Neuronal stem cell (in vitro differentiated cells): ENCODE measurements at regions not wholly inside any gene's neighbourhood (a gene's known extent, or its start where the extent isn't known, plus 50 kb on each side); places are given as distances from the start of the nearest gene placed in this dataset.

ENCODE experiments used
- DNase-seq: peaks from one replicate; pipeline ENCODE4 v3.0.0-alpha.2; 2013; ENCODE audit warnings: low spot score
- H2AFZ ChIP-seq: one replicate; pipeline ENCODE4 v1.6.1; 2013; ENCODE audit warnings: mild to moderate bottlenecking, low read length, inconsistent platforms
- H2AK5ac ChIP-seq: 2 replicates; pipeline ENCODE4 v1.6.1; 2013; ENCODE audit warnings: low read depth, mild to moderate bottlenecking, inconsistent platforms, low read length, moderate library complexity, mixed read lengths
- H2BK120ac ChIP-seq: 2 replicates; pipeline ENCODE4 v1.6.1; 2013; ENCODE audit warnings: low read depth, mild to moderate bottlenecking, inconsistent platforms, low read length, moderate library complexity, mixed read lengths
- H2BK12ac ChIP-seq: one replicate; pipeline ENCODE4 v1.6.1; 2013; ENCODE audit warnings: low read length, inconsistent platforms
- H2BK15ac ChIP-seq: 2 replicates; pipeline ENCODE4 v1.6.1; 2013; ENCODE audit warnings: mild to moderate bottlenecking, low read length, inconsistent platforms, mixed read lengths
- H2BK5ac ChIP-seq: one replicate; pipeline ENCODE4 v1.6.1; 2013; ENCODE audit warnings: inconsistent platforms, mild to moderate bottlenecking, low read length, moderate library complexity
- H3K14ac ChIP-seq: one replicate; pipeline ENCODE4 v1.6.1; 2013; ENCODE audit warnings: low read length, inconsistent platforms
- H3K18ac ChIP-seq: 2 replicates; pipeline ENCODE4 v1.6.1; 2013; ENCODE audit warnings: low read length, inconsistent platforms
- H3K23ac ChIP-seq: 2 replicates; pipeline ENCODE4 v1.6.1; 2013; ENCODE audit warnings: low read depth, mild to moderate bottlenecking, mixed read lengths, low read length, inconsistent platforms; ENCODE audit not compliant: poor library complexity
- H3K27ac ChIP-seq: replicated peaks from 3 replicates; pipeline ENCODE4 v1.5.1; 2013; ENCODE audit warnings: low read length, inconsistent platforms
- H3K27me3 ChIP-seq, 3 experiments: 2 replicates each; pipeline ENCODE4 v1.6.1; 2013; ENCODE audit warnings: low read length in 3 of 3, mild to moderate bottlenecking in 2 of 3, inconsistent platforms in 1 of 3, low read depth in 1 of 3, mixed read lengths in 1 of 3, moderate library complexity in 1 of 3; ENCODE audit not compliant: control insufficient read depth in 3 of 3, insufficient read depth in 3 of 3
- H3K36me3 ChIP-seq, 2 donors: replicated peaks in 1 of 2; 2 replicates each; pipeline ENCODE4 v1.6.1; 2013; ENCODE audit warnings: low read length in 2 of 2; ENCODE audit not compliant: control insufficient read depth in 2 of 2, insufficient read depth in 2 of 2
- H3K4ac ChIP-seq: 2 replicates; pipeline ENCODE4 v1.6.1; 2013; ENCODE audit warnings: inconsistent platforms, mild to moderate bottlenecking, low read length, moderate library complexity
- H3K4me1 ChIP-seq, 2 donors: 1 replicate in 1 of 2; 2 replicates in 1 of 2; pipeline ENCODE4 v1.6.1; 2013; ENCODE audit warnings: low read length in 2 of 2, low read depth in 1 of 2; ENCODE audit not compliant: control insufficient read depth in 2 of 2, insufficient read depth in 1 of 2
- H3K4me2 ChIP-seq: one replicate; pipeline ENCODE4 v1.6.1; 2013; ENCODE audit warnings: mild to moderate bottlenecking, low read length, inconsistent platforms; ENCODE audit not compliant: insufficient read depth, poor library complexity, severe bottlenecking
- H3K4me3 ChIP-seq, 2 donors: 2 replicates each; pipeline ENCODE4 v1.5.1; 2013; ENCODE audit warnings: low read length in 2 of 2, mild to moderate bottlenecking in 2 of 2, inconsistent platforms in 1 of 2, moderate library complexity in 1 of 2
- H3K79me1 ChIP-seq: one replicate; pipeline ENCODE4 v1.6.1; 2013; ENCODE audit warnings: low read depth, mild to moderate bottlenecking, inconsistent platforms, low read length, moderate library complexity
- H3K9ac ChIP-seq: one replicate; pipeline ENCODE4 v1.6.1; 2013; ENCODE audit warnings: mild to moderate bottlenecking, low read depth, low read length, inconsistent platforms; ENCODE audit not compliant: poor library complexity
- H3K9me3 ChIP-seq, 2 donors: replicated peaks in 1 of 2; 2 replicates each; pipeline versions ENCODE3 to v1.6.1; 2013; ENCODE audit warnings: low read length in 2 of 2, mild to moderate bottlenecking in 2 of 2, inconsistent platforms in 1 of 2, low read depth in 1 of 2, mixed read lengths in 1 of 2, moderate library complexity in 1 of 2; ENCODE audit not compliant: control insufficient read depth in 2 of 2, insufficient read depth in 1 of 2
- H4K8ac ChIP-seq: one replicate; pipeline ENCODE4 v1.6.1; 2013; ENCODE audit warnings: low read depth, mild to moderate bottlenecking, inconsistent platforms, low read length, moderate library complexity
- H4K91ac ChIP-seq: one replicate; pipeline ENCODE4 v1.6.1; 2013; ENCODE audit warnings: low read length, low read depth, mild to moderate bottlenecking, inconsistent platforms; ENCODE audit not compliant: poor library complexity
- WGBS, 2 donors: extraction: QIAGEN DNeasy Blood & Tissue Kit; methylation state at CpG; one replicate each; pipeline ENCODE4 v1.1.7; 2013; ENCODE audit warnings: missing lambda C conversion rate in 2 of 2, mixed read lengths in 1 of 2; ENCODE audit not compliant: insufficient read length in 2 of 2, insufficient replicate concordance in 1 of 2; ENCODE audit errors: extremely low coverage in 2 of 2; 5-methylcytosine and 5-hydroxymethylcytosine counted together

DNA sequence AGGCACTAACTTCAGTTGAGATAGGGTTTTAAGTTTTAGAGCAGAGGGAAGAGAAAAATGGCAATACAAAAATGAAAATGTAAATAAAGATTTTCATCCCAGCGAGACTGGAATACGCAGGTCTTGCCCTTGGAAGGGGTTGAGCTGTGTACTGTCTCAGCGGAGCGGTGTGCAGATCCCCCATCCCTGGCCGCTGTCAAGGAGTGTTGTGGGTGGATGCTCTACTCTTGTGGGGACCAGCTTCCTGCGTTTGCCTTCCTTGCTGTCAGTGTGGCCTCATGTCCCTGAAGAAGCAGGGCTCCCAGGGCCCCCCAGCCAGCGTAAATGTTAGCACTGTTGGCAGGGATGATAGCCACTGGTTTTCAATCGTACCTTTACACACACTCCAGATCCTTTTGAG, 249.7 kb upstream of the PITRM1 start:
- Histone ChIP-seq H3K4me1 (peaks cover 0 to 2% of the 10 kb centered on the region in 2 donors), H3K36me3 (no peaks in the 10 kb centered on the region), H4K8ac (no peak overlapping the region), H2AK5ac (no peak overlapping the region), H2BK15ac (no peak overlapping the region), H2BK120ac (no peak overlapping the region), H3K27ac (no peak overlapping the region), H3K4ac (no peak overlapping the region), H3K4me2 (no peak overlapping the region), H3K23ac (no peak overlapping the region), H3K79me1 (no peaks in the 10 kb centered on the region), H4K91ac (no peak overlapping the region), H2AFZ (no peak overlapping the region), H2BK5ac (no peak overlapping the region), H3K4me3 (no peak overlapping the region), H3K9me3 (no peaks in the 10 kb centered on the region), H3K9ac (no peak overlapping the region), H3K18ac (no peak overlapping the region), H3K14ac (no peak overlapping the region), H2BK12ac (no peak overlapping the region), H3K27me3 (no peaks in the 10 kb centered on the region)
- WGBS, 2 donors: no CpG with 5 or more reads among the region's 8 CpGs
- no peak for DNase-seq

DNA sequence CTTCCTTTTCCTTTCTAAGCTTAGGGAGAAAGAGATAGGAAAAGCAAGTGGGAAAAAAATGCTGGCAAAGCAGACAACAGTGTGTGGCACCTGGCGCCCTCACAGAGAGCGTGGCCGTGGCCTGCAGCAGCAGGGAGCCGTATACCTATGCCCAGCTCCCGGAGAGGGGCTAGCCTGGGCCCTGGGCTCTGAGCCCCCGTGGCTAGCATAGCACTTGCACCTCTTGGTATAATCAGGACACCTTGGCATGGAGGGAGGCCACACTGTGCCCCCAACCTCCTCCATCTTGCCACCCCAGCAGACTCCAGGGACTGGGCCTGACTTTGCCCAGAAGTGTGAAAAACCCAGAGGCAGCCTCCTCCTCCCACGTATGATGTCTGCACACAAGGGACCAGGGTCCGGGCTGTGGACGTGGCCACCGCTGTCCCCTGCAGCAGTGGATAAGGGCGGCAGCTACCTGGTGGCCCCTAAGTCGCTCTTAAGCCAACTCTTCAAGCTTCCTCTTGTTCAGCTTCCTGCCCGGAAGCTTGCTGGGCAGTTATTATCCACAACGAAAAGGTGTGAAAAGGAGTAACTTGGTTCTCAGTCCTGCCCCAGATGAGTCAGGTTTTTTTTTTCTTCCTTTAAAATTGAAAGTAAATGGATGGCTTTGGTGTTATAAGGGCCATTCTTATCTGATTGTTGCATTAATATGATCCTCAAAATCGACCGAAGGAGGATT, 249.1 kb upstream of the PITRM1 start:
- H2BK120ac ChIP-seq: no peak overlapping the region
- H3K9me3 ChIP-seq: no peaks in the 10 kb centered on the region
- H3K4me2 ChIP-seq: no peak overlapping the region
- H3K36me3 ChIP-seq: no peaks in the 10 kb centered on the region
- H3K79me1 ChIP-seq: no peaks in the 10 kb centered on the region
- no peak overlapping the region for H2AFZ ChIP-seq
- H3K27ac ChIP-seq: no peak overlapping the region
- no peak overlapping the region for H3K4me3 ChIP-seq
- no peak overlapping the region for H2AK5ac ChIP-seq
- no peak overlapping the region for H3K4ac ChIP-seq
- no peak for DNase-seq
- H2BK5ac ChIP-seq: no peak overlapping the region
- H4K8ac ChIP-seq: no peak overlapping the region
- no peak overlapping the region for H3K23ac ChIP-seq
- H3K9ac ChIP-seq: no peak overlapping the region
- H2BK12ac ChIP-seq: no peak overlapping the region
- no peak overlapping the region for H4K91ac ChIP-seq
- peaks cover 0 to 2% of the 10 kb centered on the region in 2 donors for H3K4me1 ChIP-seq
- no peak overlapping the region for H2BK15ac ChIP-seq
- no CpG with 5 or more reads among the region's 16 CpGs for WGBS, 2 donors
- no peaks in the 10 kb centered on the region for H3K27me3 ChIP-seq
- peak overlapping the region; percentile 29 for H3K18ac ChIP-seq
- no peak overlapping the region for H3K14ac ChIP-seq

DNA sequence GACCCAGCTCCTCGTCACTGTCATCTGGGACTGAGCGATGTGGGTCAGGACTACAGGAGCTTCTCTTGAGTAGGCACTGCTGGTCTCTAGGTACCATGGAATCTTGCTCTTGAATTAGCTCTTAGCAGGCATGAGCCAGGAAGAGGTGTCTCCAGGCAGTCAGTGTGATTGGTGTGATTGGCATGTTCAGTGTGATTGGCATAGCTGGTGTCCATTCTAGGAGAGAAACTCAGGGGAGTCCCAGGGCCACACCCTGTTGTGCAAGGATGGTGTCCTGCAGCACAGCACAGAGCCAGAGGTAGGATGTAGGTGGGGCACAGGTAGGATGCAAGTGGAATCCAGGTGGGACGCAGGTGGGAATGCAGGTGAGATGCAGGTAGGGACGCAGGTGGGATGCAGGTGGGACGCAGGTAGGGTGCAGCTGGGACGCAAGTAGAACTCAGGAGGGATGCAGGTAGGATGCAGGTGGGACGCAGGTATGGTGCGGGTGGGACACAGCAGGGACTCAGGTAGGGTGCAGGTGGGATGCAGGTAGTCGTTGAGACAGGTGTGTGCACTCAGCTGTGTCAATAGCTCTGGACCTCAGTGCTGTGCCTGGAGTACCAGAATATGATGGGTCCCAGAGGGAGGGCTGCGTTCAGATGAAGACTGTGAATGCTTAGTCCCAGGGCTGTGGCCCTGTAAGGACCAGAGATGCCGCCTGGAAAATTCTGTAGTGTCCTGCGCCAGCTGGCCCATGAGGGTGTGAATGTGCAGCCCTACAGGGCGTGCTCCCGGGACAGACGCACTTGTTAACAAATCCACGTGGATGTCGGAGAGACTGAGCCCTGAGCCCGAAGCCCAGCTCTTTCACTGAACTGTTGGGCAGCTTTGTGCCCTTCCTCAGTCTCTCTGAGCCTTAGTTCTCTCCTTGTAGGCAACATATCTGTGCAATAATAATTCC, 248.2 kb upstream of the PITRM1 start:
- peak overlapping the region; percentile 22 for H2AK5ac ChIP-seq
- no peak overlapping the region for H2AFZ ChIP-seq
- no peak overlapping the region for H3K4me2 ChIP-seq
- no peak overlapping the region for H3K14ac ChIP-seq
- H2BK120ac ChIP-seq: no peak overlapping the region
- peak overlapping the region; percentile 39 for H2BK5ac ChIP-seq
- peak overlapping the region; percentile 62 for H3K18ac ChIP-seq
- peak overlapping the region; percentile 63 for H3K9ac ChIP-seq
- whole genome bisulfite sequencing, 2 donors: no CpG with 5 or more reads among the region's 18 CpGs
- H3K27me3 ChIP-seq: no peaks in the 10 kb centered on the region
- H3K9me3 ChIP-seq: no peaks in the 10 kb centered on the region
- no peak overlapping the region for H3K27ac ChIP-seq
- no peak overlapping the region for H3K4me3 ChIP-seq
- H3K36me3 ChIP-seq: no peaks in the 10 kb centered on the region
- H2BK12ac ChIP-seq: no peak overlapping the region
- H3K79me1 ChIP-seq: no peaks in the 10 kb centered on the region
- DNase-seq: no peak
- no peak overlapping the region for H4K8ac ChIP-seq
- peak overlapping the region; percentile 46 for H2BK15ac ChIP-seq
- peaks cover 0 to 2% of the 10 kb centered on the region in 2 donors for H3K4me1 ChIP-seq
- H3K4ac ChIP-seq: peak overlapping the region; percentile 26
- H4K91ac ChIP-seq: peak overlapping the region; percentile 14
- peak overlapping the region; percentile 59 for H3K23ac ChIP-seq
